HEK293T (cell line): ENCODE measurements at regions not wholly inside any gene's neighbourhood (a gene's known extent, or its start where the extent isn't known, plus 50 kb on each side); places are given as distances from the start of the nearest gene placed in this dataset.

Experiments used
- BHLHE40 ChIP-seq: fragments of 450-650 bp; IDR thresholded peaks from 2 replicates; pipeline ENCODE4 v1.6.1; 2016; ENCODE audit warnings: mild to moderate bottlenecking, moderate library complexity, borderline replicate concordance
- FOXM1 ChIP-seq: fragments of 450-650 bp; IDR thresholded peaks from 2 replicates; pipeline ENCODE4 v1.6.1; 2017; ENCODE audit warnings: mild to moderate bottlenecking, borderline replicate concordance
- TARDBP ChIP-seq: fragments of 450-650 bp; IDR thresholded peaks from 2 replicates; pipeline ENCODE4 v1.6.1; 2016

DNA sequence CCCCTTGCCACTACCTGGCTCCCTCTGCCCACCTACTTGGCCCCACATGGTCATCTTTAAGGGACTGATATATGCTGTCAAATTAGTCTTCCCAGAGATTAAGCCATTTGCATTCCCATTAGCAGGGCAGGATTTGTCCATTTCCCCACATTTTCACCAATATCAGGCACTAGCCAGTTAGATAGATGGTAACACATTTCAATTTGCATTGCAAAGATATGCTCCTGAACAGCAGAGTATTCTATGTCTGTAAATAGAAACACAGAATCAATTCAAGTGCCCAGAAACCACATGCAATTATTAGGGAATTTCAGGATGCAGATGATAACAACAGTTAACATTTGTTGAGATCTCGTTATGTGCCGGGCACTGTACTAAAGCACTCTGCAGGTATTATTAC lies 92.6 kb upstream of the IL12B start:
- TF ChIP-seq FOXM1 (no peak), BHLHE40 (no peak), TARDBP (no peak)
